H1 (cell line): ENCODE measurements at regions not wholly inside any gene's neighbourhood (a gene's known extent, or its start where the extent isn't known, plus 50 kb on each side); places are given as distances from the start of the nearest gene placed in this dataset.

ENCODE experiments used
- CTCF ChIA-PET: fragments of 300-600 bp; sonication (Branson Sonifier 250); formaldehyde crosslinking; loops from one replicate; lab custom pipeline; 2021; ENCODE audit not compliant: partially characterized antibody; lab: Charles Lee
- POLR2A ChIA-PET: fragments of 300-600 bp; sonication (Branson Sonifier 250); formaldehyde crosslinking; loops from one replicate; lab custom pipeline; 2021; ENCODE audit warnings: inconsistent platforms; ENCODE audit not compliant: partially characterized antibody; lab: Charles Lee
- DNase-seq, 2 experiments: peaks; one replicate each; pipeline versions ENCODE4 v3.0.0 to v3.0.0-alpha.2; 2010 to 2022; ENCODE audit warnings: low spot score in 2 of 2, low read depth in 1 of 2, mixed read lengths in 1 of 2
- FAIRE-seq: peaks from 2 replicates; lab custom pipeline; 2011; peaks lifted over from hg19 to GRCh38; lab: Jason Lieb, UNC
- H2AFZ ChIP-seq: 2 replicates; pipeline ENCODE4 v1.8.1; 2012; ENCODE audit warnings: low read length, inconsistent platforms
- H2AK5ac ChIP-seq: 2 replicates; pipeline ENCODE4 v1.6.1; 2013; ENCODE audit warnings: low read depth, low read length
- H2BK120ac ChIP-seq: replicated peaks from 2 replicates; pipeline ENCODE3; 2013; ENCODE audit warnings: low read depth, low read length, inconsistent platforms
- H2BK12ac ChIP-seq: 2 replicates; pipeline ENCODE4 v1.6.1; 2013; ENCODE audit warnings: low read depth, low read length
- H2BK15ac ChIP-seq: 2 replicates; pipeline ENCODE4 v1.6.1; 2013; ENCODE audit warnings: low read length
- H2BK20ac ChIP-seq: 2 replicates; pipeline ENCODE4 v1.6.1; 2013; ENCODE audit warnings: low read length
- H2BK5ac ChIP-seq: 2 replicates; pipeline ENCODE4 v1.6.1; 2013; ENCODE audit warnings: low read depth, low read length
- H3K14ac ChIP-seq: 2 replicates; pipeline ENCODE4 v1.6.1; 2013; ENCODE audit warnings: inconsistent platforms; ENCODE audit not compliant: insufficient read length
- H3K18ac ChIP-seq: 2 replicates; pipeline ENCODE4 v1.6.1; 2013; ENCODE audit warnings: low read length; ENCODE audit errors: extremely low read depth
- H3K23ac ChIP-seq: 2 replicates; pipeline ENCODE4 v1.6.1; 2013; ENCODE audit warnings: inconsistent platforms; ENCODE audit not compliant: insufficient read length
- H3K23me2 ChIP-seq: 2 replicates; pipeline ENCODE4 v1.6.1; 2013; ENCODE audit warnings: low read depth, low read length
- H3K27ac ChIP-seq: 2 replicates; pipeline ENCODE4 v1.6.1; 2011; ENCODE audit warnings: low read depth, low read length, inconsistent platforms
- H3K27me3 ChIP-seq, 4 experiments: replicated peaks in 1 of 4; 1 replicate in 1 of 4; 2 replicates in 3 of 4; pipeline versions ENCODE4 v1.6.1 to v1.8.1; 2011 to 2013; ENCODE audit warnings: low read length in 3 of 4, mild to moderate bottlenecking in 3 of 4, inconsistent platforms in 2 of 4, mixed read lengths in 2 of 4, moderate library complexity in 1 of 4; ENCODE audit not compliant: control insufficient read depth in 3 of 4, insufficient read depth in 3 of 4; ENCODE audit errors: extremely low read depth in 1 of 4
- H3K36me3 ChIP-seq, 4 experiments: 2 replicates each; pipeline versions ENCODE4 v1.6.1 to v1.8.1; 2011 to 2013; ENCODE audit warnings: mild to moderate bottlenecking in 4 of 4, low read length in 3 of 4, moderate library complexity in 2 of 4, control low read depth in 1 of 4, inconsistent platforms in 1 of 4; ENCODE audit not compliant: insufficient read depth in 4 of 4, control insufficient read depth in 2 of 4
- H3K4ac ChIP-seq: replicated peaks from 2 replicates; pipeline ENCODE3; 2013; ENCODE audit warnings: low read length, low read depth, mixed read lengths, inconsistent platforms; ENCODE audit not compliant: insufficient read length
- H3K4me1 ChIP-seq, 4 experiments: replicated peaks in 1 of 4; 1 replicate in 1 of 4; 2 replicates in 3 of 4; pipeline versions ENCODE4 v1.6.1 to v1.8.1; 2011 to 2013; ENCODE audit warnings: low read length in 3 of 4, inconsistent platforms in 2 of 4, mixed read lengths in 1 of 4; ENCODE audit not compliant: insufficient read depth in 4 of 4, control insufficient read depth in 3 of 4
- H3K4me2 ChIP-seq, 2 experiments: 2 replicates each; pipeline versions ENCODE4 v1.6.1 to v1.8.1; 2011 to 2013; ENCODE audit warnings: low read depth in 2 of 2, low read length in 2 of 2, control low read depth in 1 of 2, inconsistent platforms in 1 of 2, mild to moderate bottlenecking in 1 of 2; ENCODE audit not compliant: insufficient read depth in 1 of 2
- H3K4me3 ChIP-seq, 4 experiments: fragments of 200-600, 300-600 bp in 1 of 4; sonication (generic), shearing (Covaris generic), sonication (Bioruptor Twin) in 1 of 4; 2 replicates each; pipeline versions ENCODE4 v1.5.1 to v1.8.1; 2011 to 2016; ENCODE audit warnings: low read length in 4 of 4, low read depth in 3 of 4, control low read depth in 2 of 4, inconsistent platforms in 2 of 4, mild to moderate bottlenecking in 2 of 4, mixed read lengths in 1 of 4, moderate library complexity in 1 of 4; ENCODE audit not compliant: insufficient read depth in 2 of 4; ENCODE audit errors: extremely low read depth in 1 of 4
- H3K56ac ChIP-seq: replicated peaks from 2 replicates; pipeline ENCODE3; 2013; ENCODE audit warnings: low read depth, mild to moderate bottlenecking, mixed read lengths, low read length, inconsistent platforms; ENCODE audit not compliant: insufficient read length
- H3K79me1 ChIP-seq: 2 replicates; pipeline ENCODE4 v1.6.1; 2013; ENCODE audit warnings: low read depth, low read length, control low read depth
- H3K79me2 ChIP-seq, 2 experiments: 2 replicates each; pipeline versions ENCODE4 v1.6.1 to v1.8.1; 2012 to 2013; ENCODE audit warnings: low read length in 2 of 2, mild to moderate bottlenecking in 2 of 2, inconsistent platforms in 1 of 2; ENCODE audit not compliant: insufficient read depth in 2 of 2, control insufficient read depth in 1 of 2
- H3K9ac ChIP-seq, 4 experiments: replicated peaks in 1 of 4; 1 replicate in 1 of 4; 2 replicates in 3 of 4; pipeline versions ENCODE4 v1.6.1 to v1.8.1; 2011 to 2013; ENCODE audit warnings: low read depth in 3 of 4, low read length in 3 of 4, control low read depth in 2 of 4, mild to moderate bottlenecking in 2 of 4, moderate library complexity in 2 of 4, inconsistent platforms in 1 of 4; ENCODE audit errors: extremely low read depth in 1 of 4
- H3K9me3 ChIP-seq, 2 experiments: 2 replicates each; pipeline versions ENCODE4 v1.6.1 to v1.8.1; 2012 to 2013; ENCODE audit warnings: mild to moderate bottlenecking in 2 of 2, moderate library complexity in 2 of 2, control low read depth in 1 of 2, inconsistent platforms in 1 of 2, low read depth in 1 of 2, low read length in 1 of 2, mixed read lengths in 1 of 2; ENCODE audit not compliant: insufficient read depth in 2 of 2
- H4K20me1 ChIP-seq, 2 experiments: replicated peaks in 1 of 2; 2 replicates each; pipeline versions ENCODE3 to v1.8.1; 2011 to 2013; ENCODE audit warnings: inconsistent platforms in 2 of 2, low read length in 2 of 2, mild to moderate bottlenecking in 1 of 2; ENCODE audit not compliant: insufficient read depth in 2 of 2, control insufficient read depth in 1 of 2
- H4K5ac ChIP-seq: 2 replicates; pipeline ENCODE4 v1.6.1; 2013; ENCODE audit warnings: low read length, low read depth, mixed read lengths, inconsistent platforms; ENCODE audit not compliant: insufficient read length
- H4K8ac ChIP-seq: 2 replicates; pipeline ENCODE4 v1.8.0; 2013; ENCODE audit warnings: mild to moderate bottlenecking, moderate library complexity, low read length, inconsistent platforms; ENCODE audit not compliant: insufficient read depth; ENCODE audit errors: extremely low read depth
- H4K91ac ChIP-seq: replicated peaks from 2 replicates; pipeline ENCODE3; 2013; ENCODE audit warnings: low read length, mixed read lengths, inconsistent platforms; ENCODE audit not compliant: insufficient read length
- EZH2 ChIP-seq: fragments of 200-600 bp; sonication (generic); IDR thresholded peaks from 2 replicates; pipeline ENCODE4 v1.7.1; 2012; ENCODE audit warnings: low read depth, mild to moderate bottlenecking, moderate library complexity, low read length, inconsistent platforms; ENCODE audit not compliant: severe bottlenecking
- WGBS, 2 experiments: shearing (Covaris generic) in 1 of 2; methylation state at CpG; one replicate each; pipeline versions ENCODE4 v1.1.6 to v1.1.7; 2013 to 2015; ENCODE audit warnings: low lambda C conversion rate in 2 of 2, mixed read lengths in 2 of 2, inconsistent platforms in 1 of 2, low coverage in 1 of 2, missing lambda C conversion rate in 1 of 2; ENCODE audit not compliant: insufficient replicate concordance in 2 of 2, insufficient coverage in 1 of 2, insufficient read length in 1 of 2; ENCODE audit errors: extremely low coverage in 1 of 2, missing lambda C conversion rate in 1 of 2; 5-methylcytosine and 5-hydroxymethylcytosine counted together

DNA sequence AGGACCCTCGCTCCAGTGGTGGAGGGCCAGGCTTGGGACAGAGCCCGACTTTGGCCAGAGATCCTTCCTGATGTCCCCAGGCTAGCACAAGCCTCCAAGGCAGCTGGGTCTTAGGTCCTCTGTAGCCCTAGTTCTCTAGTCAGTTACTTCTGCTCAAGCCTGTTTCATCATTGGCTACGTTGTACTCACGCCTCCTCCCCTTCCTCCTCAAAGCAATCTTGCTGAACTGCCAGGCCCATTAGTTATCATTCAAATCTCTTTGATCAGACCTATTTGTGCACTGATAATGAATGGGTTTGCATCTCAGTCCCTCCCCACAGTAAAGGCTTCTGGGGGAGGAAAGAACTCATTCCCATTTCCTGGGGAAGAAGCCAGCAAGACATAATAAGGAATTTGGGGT lies 256.8 kb downstream of the NFATC2 start:
- TF ChIP-seq EZH2: no peak
- ChIA-PET POLR2A (no interaction called here), CTCF (interaction anchor here (1.2 to 1.3 kb wide), 2 partner anchors 32 to 113 kb away, joined by 3 read pairs; no protein-coding TSS in a partner anchor)
- WGBS, 2 experiments: 84% methylated on average over 4 of the region's 4 CpGs; no CpG with 5 or more reads in 1 of the 2 experiments
- no peak overlapping the region for H3K18ac ChIP-seq
- no peak overlapping the region for H3K4me3 ChIP-seq
- no peak overlapping the region for H3K27ac ChIP-seq
- H4K5ac ChIP-seq: no peak overlapping the region
- no peak overlapping the region for H2BK20ac ChIP-seq
- no peak overlapping the region for H2AFZ ChIP-seq
- H4K8ac ChIP-seq: no peak overlapping the region
- FAIRE-seq (no peak), DNase-seq (no peak)
- H4K91ac ChIP-seq: no peak overlapping the region
- no peaks in the 10 kb centered on the region for H3K79me1 ChIP-seq
- no peak overlapping the region for H3K4me2 ChIP-seq
- H3K4me1 ChIP-seq: peaks cover 0 to 3% (median 0%) of the 10 kb centered on the region in 4 experiments; a peak in 1 of 7 replicates
- H3K4ac ChIP-seq: no peak overlapping the region
- H2BK12ac ChIP-seq: no peak overlapping the region
- H2BK5ac ChIP-seq: no peak overlapping the region
- no peak overlapping the region for H3K9ac ChIP-seq
- no peak overlapping the region for H2BK15ac ChIP-seq
- no peaks in the 10 kb centered on the region for H3K79me2 ChIP-seq
- H3K27me3 ChIP-seq: no peaks in the 10 kb centered on the region
- H3K14ac ChIP-seq: no peak overlapping the region
- H2BK120ac ChIP-seq: no peak overlapping the region
- H3K23me2 ChIP-seq: no peaks in the 10 kb centered on the region
- no peak overlapping the region for H2AK5ac ChIP-seq
- H3K36me3 ChIP-seq: no peaks in the 10 kb centered on the region
- H3K56ac ChIP-seq: no peak overlapping the region
- H4K20me1 ChIP-seq: no peaks in the 10 kb centered on the region
- no peak overlapping the region for H3K23ac ChIP-seq
- H3K9me3 ChIP-seq: no peaks in the 10 kb centered on the region
